Bronchial epithelial cell (primary cell): ENCODE measurements at regions not wholly inside any gene's neighbourhood (a gene's known extent, or its start where the extent isn't known, plus 50 kb on each side); places are given as distances from the start of the nearest gene placed in this dataset.

ENCODE experiments used
- DNase-seq: peaks from one replicate; pipeline ENCODE4 v3.0.0-alpha.2; 2010; ENCODE audit warnings: low read depth
- FAIRE-seq: peaks from 2 replicates; lab custom pipeline; 2011; peaks lifted over from hg19 to GRCh38; lab: Jason Lieb, UNC
- H3K27me3 ChIP-seq: 2 replicates; pipeline ENCODE4 v1.5.1; 2011; ENCODE audit warnings: low read length; ENCODE audit not compliant: control insufficient read depth, insufficient read depth
- H3K36me3 ChIP-seq: 2 replicates; pipeline ENCODE4 v1.5.1; 2011; ENCODE audit warnings: low read length; ENCODE audit not compliant: control insufficient read depth, insufficient read depth
- H3K4me3 ChIP-seq: 2 replicates; pipeline ENCODE4 v1.5.1; 2011; ENCODE audit warnings: mild to moderate bottlenecking, low read depth, low read length, control low read depth
- TF ChIP-seq, protein P1 (sequence below): IDR thresholded peaks from 2 replicates; pipeline ENCODE4 v1.5.1; 2011; ENCODE audit warnings: mild to moderate bottlenecking, moderate library complexity, low read length, control low read depth, inconsistent platforms; ENCODE audit not compliant: insufficient read depth, severe bottlenecking

DNA sequence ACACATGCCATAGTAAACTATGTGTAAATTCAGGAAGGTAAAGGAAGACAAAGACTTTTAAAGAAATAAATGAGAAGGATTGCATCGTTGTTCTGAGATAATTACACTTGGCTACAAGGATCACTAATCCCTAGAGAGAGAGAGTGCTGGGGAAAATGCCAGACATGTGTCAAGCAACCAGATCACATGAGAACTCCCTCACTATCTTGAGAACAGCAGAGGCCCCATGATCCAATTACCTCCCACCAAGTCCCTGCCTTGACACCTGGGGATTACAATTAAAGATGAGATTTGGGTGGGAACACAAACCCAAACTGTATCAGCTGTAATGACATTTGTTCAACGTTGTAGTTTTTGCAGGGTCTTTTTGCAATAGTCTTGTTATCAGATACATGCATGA is 1600.9 kb upstream of the MIR17HG start:
- no peaks in the 10 kb centered on the region for H3K36me3 ChIP-seq
- FAIRE-seq (no peak), DNase-seq (no peak)
- TF ChIP-seq, protein P1, sequence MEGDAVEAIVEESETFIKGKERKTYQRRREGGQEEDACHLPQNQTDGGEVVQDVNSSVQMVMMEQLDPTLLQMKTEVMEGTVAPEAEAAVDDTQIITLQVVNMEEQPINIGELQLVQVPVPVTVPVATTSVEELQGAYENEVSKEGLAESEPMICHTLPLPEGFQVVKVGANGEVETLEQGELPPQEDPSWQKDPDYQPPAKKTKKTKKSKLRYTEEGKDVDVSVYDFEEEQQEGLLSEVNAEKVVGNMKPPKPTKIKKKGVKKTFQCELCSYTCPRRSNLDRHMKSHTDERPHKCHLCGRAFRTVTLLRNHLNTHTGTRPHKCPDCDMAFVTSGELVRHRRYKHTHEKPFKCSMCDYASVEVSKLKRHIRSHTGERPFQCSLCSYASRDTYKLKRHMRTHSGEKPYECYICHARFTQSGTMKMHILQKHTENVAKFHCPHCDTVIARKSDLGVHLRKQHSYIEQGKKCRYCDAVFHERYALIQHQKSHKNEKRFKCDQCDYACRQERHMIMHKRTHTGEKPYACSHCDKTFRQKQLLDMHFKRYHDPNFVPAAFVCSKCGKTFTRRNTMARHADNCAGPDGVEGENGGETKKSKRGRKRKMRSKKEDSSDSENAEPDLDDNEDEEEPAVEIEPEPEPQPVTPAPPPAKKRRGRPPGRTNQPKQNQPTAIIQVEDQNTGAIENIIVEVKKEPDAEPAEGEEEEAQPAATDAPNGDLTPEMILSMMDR = no peak
- H3K27me3 ChIP-seq = no peaks in the 10 kb centered on the region
- no peak overlapping the region for H3K4me3 ChIP-seq

DNA sequence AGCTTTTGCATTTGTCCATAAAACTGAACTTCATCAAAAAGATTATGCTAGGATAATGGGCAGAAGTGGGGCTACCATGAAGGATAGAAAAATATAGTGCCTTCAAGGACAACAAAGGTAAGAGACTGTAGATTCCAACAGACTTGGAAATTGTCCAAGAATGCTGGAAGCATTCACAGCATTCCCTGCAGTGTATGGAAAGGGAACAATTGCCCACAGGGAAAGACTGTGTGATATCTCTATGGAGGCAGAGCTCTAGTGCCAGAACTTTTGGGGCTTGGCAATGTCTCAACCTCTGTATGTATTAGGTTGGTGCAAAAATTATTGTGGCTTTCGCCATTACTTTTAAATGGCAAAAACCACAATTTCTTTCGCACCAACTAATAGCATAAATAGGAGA is 1598.8 kb upstream of the MIR17HG start:
- FAIRE-seq = no peak
- no peak for DNase-seq
- Histone ChIP-seq H3K36me3 (no peaks in the 10 kb centered on the region), H3K27me3 (no peaks in the 10 kb centered on the region), H3K4me3 (no peak overlapping the region)
- TF ChIP-seq, protein P1 = no peak

DNA sequence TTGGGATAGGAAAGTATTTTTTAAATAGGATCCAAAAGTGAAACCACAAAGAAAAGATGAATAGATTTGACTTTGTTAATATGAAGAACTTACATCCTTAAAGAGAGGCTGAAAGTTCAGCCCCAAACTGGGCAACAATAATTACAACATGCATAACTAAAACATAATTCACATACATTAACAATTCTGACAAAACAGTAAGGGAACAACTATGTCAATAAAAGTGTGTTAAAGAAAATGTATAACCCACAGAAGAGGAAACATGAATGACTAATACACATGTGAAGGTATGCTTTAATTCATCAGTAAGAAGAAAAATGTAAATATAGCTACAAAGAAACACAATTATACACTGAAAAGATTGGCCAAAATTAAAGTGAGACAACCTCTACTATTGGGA is 1597.6 kb upstream of the MIR17HG start:
- H3K4me3 ChIP-seq = no peak overlapping the region
- H3K27me3 ChIP-seq = no peaks in the 10 kb centered on the region
- TF ChIP-seq, protein P1 = no peak
- FAIRE-seq = no peak
- H3K36me3 ChIP-seq = no peaks in the 10 kb centered on the region
- DNase-seq = peak; percentile 80

DNA sequence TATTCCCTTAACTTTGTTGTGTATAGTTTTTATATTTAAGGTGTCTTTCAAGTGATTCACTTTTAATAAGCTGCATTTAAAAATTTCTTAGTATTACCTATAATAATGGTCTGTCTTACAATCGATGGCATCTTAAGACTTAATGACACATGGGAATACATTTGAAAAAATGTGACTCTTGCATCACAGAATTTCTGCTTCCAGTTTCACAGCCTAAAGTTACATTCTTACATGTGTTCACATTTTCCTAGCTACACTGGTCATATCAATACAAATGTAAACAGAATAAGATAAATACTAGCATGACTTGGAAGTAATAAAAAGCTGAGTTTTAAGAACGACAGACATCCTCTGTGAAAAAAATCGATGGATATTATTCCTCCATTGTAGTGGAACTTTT is 1597.1 kb upstream of the MIR17HG start:
- Histone ChIP-seq H3K4me3 (no peak overlapping the region), H3K36me3 (no peaks in the 10 kb centered on the region), H3K27me3 (no peaks in the 10 kb centered on the region)
- FAIRE-seq = no peak
- TF ChIP-seq, protein P1 = no peak
- peak; percentile 13 for DNase-seq

DNA sequence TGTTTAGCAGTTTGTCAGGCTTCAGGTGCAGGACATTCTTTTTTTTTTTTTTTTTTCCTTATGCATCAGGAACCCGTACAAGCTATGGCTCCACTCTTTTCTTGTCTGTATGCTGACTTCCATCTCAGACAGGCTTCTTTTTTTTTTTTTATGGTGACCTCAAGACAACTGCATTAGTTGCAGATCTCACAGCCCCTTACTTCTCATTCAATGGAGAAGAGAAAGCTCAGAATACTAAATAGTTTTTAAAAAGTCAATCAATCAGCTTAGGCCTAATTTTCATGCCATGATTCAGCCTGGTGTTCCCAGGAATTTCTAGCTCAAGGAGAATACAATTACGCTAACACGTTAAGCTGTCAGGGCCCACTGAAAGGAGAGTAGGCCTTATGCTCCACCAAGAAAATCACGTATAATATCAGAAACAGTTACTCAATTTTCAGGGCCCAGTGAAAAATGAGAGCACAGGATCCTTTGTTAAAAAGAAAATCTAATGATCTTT is 1596.0 kb upstream of the MIR17HG start:
- Histone ChIP-seq H3K36me3 (no peaks in the 10 kb centered on the region), H3K4me3 (no peak overlapping the region), H3K27me3 (no peaks in the 10 kb centered on the region)
- TF ChIP-seq, protein P1 = no peak
- FAIRE-seq = no peak
- no peak for DNase-seq

DNA sequence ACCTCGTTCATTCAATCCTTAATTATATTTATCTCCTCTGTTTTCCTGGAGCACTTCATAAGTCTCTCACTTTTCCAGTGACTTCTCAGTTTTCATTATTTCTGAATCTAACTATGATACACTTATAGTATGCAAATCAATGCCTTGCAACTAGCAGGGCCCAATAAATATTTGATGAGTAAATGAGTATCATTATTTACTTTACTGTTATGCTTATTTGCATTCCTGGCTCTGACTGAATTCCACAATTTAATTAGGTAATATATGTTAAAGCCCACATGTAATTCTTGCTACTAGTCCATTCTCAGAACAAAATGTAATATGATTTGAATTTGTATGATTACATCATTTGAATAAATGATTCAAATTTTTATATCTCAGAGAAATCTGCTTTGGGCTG is 1595.1 kb upstream of the MIR17HG start:
- TF ChIP-seq, protein P1 = no peak
- Histone ChIP-seq H3K4me3 (no peak overlapping the region), H3K27me3 (no peaks in the 10 kb centered on the region), H3K36me3 (no peaks in the 10 kb centered on the region)
- no peak for FAIRE-seq
- DNase-seq = peak; percentile 5
